Cardiac muscle cell (in vitro differentiated cells and primary cell): ENCODE measurements at regions not wholly inside any gene's neighbourhood (a gene's known extent, or its start where the extent isn't known, plus 50 kb on each side); places are given as distances from the start of the nearest gene placed in this dataset.

Experiments used
- DNase-seq, 2 donors: peaks; one replicate each; pipeline versions ENCODE4 v3.0.0 to v3.0.0-alpha.2; 2010 to 2017; ENCODE audit warnings: low read depth in 1 of 2, low spot score in 1 of 2
- H3K27ac ChIP-seq: fragments of 200-600 bp; sonication (generic); 2 replicates; pipeline ENCODE4 v1.5.1; 2016
- H3K27me3 ChIP-seq: fragments of 200-600 bp; sonication (generic); 2 replicates; pipeline ENCODE4 v1.6.0; 2016; ENCODE audit warnings: control low read depth
- H3K36me3 ChIP-seq: fragments of 200-600 bp; sonication (generic); 2 replicates; pipeline ENCODE4 v1.5.1; 2016; ENCODE audit warnings: control low read depth
- H3K4me1 ChIP-seq: fragments of 200-600 bp; sonication (generic); 2 replicates; pipeline ENCODE4 v1.8.1; 2017; ENCODE audit warnings: low read depth, mild to moderate bottlenecking, mixed run types
- H3K4me3 ChIP-seq: fragments of 200-600 bp; sonication (generic); 2 replicates; pipeline ENCODE4 v1.5.1; 2016; ENCODE audit warnings: mild to moderate bottlenecking
- H3K9me3 ChIP-seq: fragments of 200-600 bp; sonication (generic); 2 replicates; pipeline ENCODE4 v1.5.1; 2017; ENCODE audit warnings: low read depth, mild to moderate bottlenecking, control low read depth
- CTCF ChIP-seq: IDR thresholded peaks from 2 replicates; pipeline ENCODE4 v1.5.1; 2012; ENCODE audit warnings: low read depth, mild to moderate bottlenecking, low read length

DNA sequence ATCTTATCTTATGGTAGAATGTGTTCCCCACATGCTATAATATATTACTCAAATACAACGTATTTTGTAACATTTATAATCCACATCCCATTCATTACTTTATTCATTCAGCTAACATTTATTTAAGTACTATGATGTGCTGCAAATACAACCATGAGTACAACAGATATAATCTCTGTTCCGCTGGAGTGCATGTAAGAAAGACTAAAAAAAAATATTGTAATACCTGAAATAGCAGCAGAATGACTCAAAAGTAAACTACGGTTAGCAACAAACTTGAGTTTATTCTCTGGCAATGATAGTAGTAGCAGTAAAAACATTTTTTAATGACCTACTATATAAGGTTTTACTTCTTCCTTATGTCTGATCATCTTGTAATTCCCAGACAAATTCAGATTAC is 1776.3 kb downstream of the STIM2 start:
- DNase-seq = no peak
- Histone ChIP-seq H3K9me3 (no peaks in the 10 kb centered on the region), H3K27ac (no peak overlapping the region), H3K4me3 (no peak overlapping the region), H3K36me3 (no peaks in the 10 kb centered on the region), H3K27me3 (no peaks in the 10 kb centered on the region), H3K4me1 (no peaks in the 10 kb centered on the region)
- TF ChIP-seq CTCF = no peak

GRCh38 chr4:28639747-28640146 is 1779.1 kb downstream of the STIM2 start:
- Histone ChIP-seq H3K4me3 (no peak overlapping the region), H3K4me1 (no peaks in the 10 kb centered on the region), H3K9me3 (no peaks in the 10 kb centered on the region), H3K27ac (no peak overlapping the region), H3K27me3 (no peaks in the 10 kb centered on the region), H3K36me3 (no peaks in the 10 kb centered on the region)
- no peak for TF ChIP-seq CTCF
- DNase-seq = no peak

- H3K4me1 ChIP-seq = peaks cover 8% of the 10 kb centered on the region
- no peak overlapping the region for H3K4me3 ChIP-seq
- no peak overlapping the region for H3K27ac ChIP-seq
- DNase-seq = no peak
- no peak for TF ChIP-seq CTCF
- H3K27me3 ChIP-seq = no peaks in the 10 kb centered on the region
- H3K9me3 ChIP-seq = no peaks in the 10 kb centered on the region
- H3K36me3 ChIP-seq = no peaks in the 10 kb centered on the region
Measured at GRCh38 chr4:28654618-28655017, 1794.0 kb downstream of the STIM2 start.

DNA sequence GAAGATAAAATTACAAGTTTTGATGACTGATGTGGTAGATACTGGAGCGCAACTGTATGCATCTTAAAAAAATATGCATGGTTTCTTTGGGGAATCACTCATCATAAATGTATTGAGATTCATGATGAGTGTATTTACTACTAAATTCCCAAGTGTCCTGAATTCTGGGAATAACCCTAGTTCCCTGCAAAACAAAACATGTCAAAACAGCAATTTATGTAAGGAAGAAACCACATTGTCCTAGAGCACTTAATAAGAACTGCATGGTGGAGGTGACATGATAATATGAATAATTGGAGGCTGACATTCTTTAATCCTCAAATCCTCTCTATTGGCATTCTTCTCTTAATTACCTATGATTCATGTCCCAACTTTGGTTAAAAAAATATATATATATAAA is 1804.7 kb downstream of the STIM2 start:
- Histone ChIP-seq H3K36me3 (no peaks in the 10 kb centered on the region), H3K4me3 (no peak overlapping the region), H3K4me1 (no peaks in the 10 kb centered on the region), H3K27me3 (no peaks in the 10 kb centered on the region), H3K9me3 (no peaks in the 10 kb centered on the region), H3K27ac (no peak overlapping the region)
- no peak for DNase-seq
- TF ChIP-seq CTCF = no peak

- H3K9me3 ChIP-seq = no peaks in the 10 kb centered on the region
- no peak for TF ChIP-seq CTCF
Measured at GRCh38 chr4:28675582-28675981, 1814.9 kb downstream of the STIM2 start.

DNA sequence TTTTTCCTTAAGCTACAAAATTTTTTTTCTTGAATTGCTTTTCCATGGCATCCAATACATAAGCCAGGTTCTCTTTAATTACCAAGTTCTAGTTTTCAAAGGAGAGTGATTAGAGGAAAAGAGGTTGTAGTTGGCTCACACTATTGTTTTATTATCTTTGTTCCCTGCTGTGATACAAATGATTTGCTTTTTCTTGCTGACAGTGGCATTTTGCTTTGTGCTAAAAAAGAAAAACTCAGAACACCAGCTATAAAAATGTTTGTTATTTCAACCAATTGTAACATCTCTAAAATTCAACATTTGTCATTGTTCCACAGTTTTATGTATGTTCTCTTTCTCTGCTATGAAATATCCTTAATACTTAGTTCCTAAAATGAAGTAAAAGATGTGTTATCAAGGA is 1817.2 kb downstream of the STIM2 start:
- Histone ChIP-seq H3K36me3 (no peaks in the 10 kb centered on the region), H3K4me1 (no peaks in the 10 kb centered on the region), H3K27me3 (no peaks in the 10 kb centered on the region), H3K4me3 (no peak overlapping the region), H3K27ac (no peak overlapping the region), H3K9me3 (no peaks in the 10 kb centered on the region)
- no peak for TF ChIP-seq CTCF
- no peak for DNase-seq

More at GRCh38 chr4:28675582-28675981, 1814.9 kb downstream of the STIM2 start:
- Histone ChIP-seq H3K27me3 (no peaks in the 10 kb centered on the region), H3K4me3 (no peak overlapping the region), H3K36me3 (no peaks in the 10 kb centered on the region), H3K4me1 (no peaks in the 10 kb centered on the region), H3K27ac (no peak overlapping the region)
- no peak for DNase-seq
